Activated CD4-positive, CD25-positive, alpha-beta regulatory T cell treated with anti-CD3 and anti-CD28 coated beads, Interleukin-2, amount 50 U/mL, for 24 hours (primary cell): ENCODE measurements at regions not wholly inside any gene's neighbourhood (a gene's known extent, or its start where the extent isn't known, plus 50 kb on each side); places are given as distances from the start of the nearest gene placed in this dataset.

ENCODE experiments used
- ATAC-seq, 2 donors: fragments of 150-1000 bp; cut with Tn5 transposase; one replicate each; pipeline ENCODE4 v1.10.0; 2021; ENCODE audit warnings: mild to moderate bottlenecking in 1 of 2, moderate library complexity in 1 of 2

GRCh38 chr20:39658662-39659409 is 696.7 kb downstream of the DHX35 start:
- no peak for ATAC-seq

- ATAC-seq: no peak
Measured at GRCh38 chr20:39654171-39654570, 692.0 kb downstream of the DHX35 start.

- ATAC-seq: no peak
Measured at GRCh38 chr20:39651645-39652325, 689.6 kb downstream of the DHX35 start.

- no peak for ATAC-seq
Measured at GRCh38 chr20:39646874-39647413, 684.8 kb downstream of the DHX35 start.

- ATAC-seq: no peak
Measured at GRCh38 chr20:39645131-39645530, 683.0 kb downstream of the DHX35 start.

- ATAC-seq: no peak
Measured at GRCh38 chr20:39643292-39643691, 681.1 kb downstream of the DHX35 start.

GRCh38 chr20:39641423-39641822 is 679.3 kb downstream of the DHX35 start:
- ATAC-seq: no peak

- no peak for ATAC-seq
Measured at GRCh38 chr20:39640147-39640546, 678.0 kb downstream of the DHX35 start.

GRCh38 chr20:39638731-39639130 is 676.6 kb downstream of the DHX35 start:
- ATAC-seq: no peak

- ATAC-seq: no peak
Measured at GRCh38 chr20:39633689-39634088, 671.5 kb downstream of the DHX35 start.

- no peak for ATAC-seq
Measured at GRCh38 chr20:39632757-39633156, 670.6 kb downstream of the DHX35 start.

- no peak for ATAC-seq
Measured at GRCh38 chr20:39632176-39632575, 670.0 kb downstream of the DHX35 start.

- no peak for ATAC-seq
Measured at GRCh38 chr20:39631557-39631956, 669.4 kb downstream of the DHX35 start.

- ATAC-seq: no peak
Measured at GRCh38 chr20:39630215-39630908, 668.2 kb downstream of the DHX35 start.

GRCh38 chr20:39627765-39628164 is 665.6 kb downstream of the DHX35 start:
- no peak for ATAC-seq

- ATAC-seq: no peak
Measured at GRCh38 chr20:39624316-39624715, 662.2 kb downstream of the DHX35 start.

- ATAC-seq: no peak
Measured at GRCh38 chr20:39623584-39624234, 661.6 kb downstream of the DHX35 start.

- no peak for ATAC-seq
Measured at GRCh38 chr20:39619271-39619785, 657.2 kb downstream of the DHX35 start.

- ATAC-seq: no peak
Measured at GRCh38 chr20:39611901-39612300, 649.8 kb downstream of the DHX35 start.

- ATAC-seq: no peak
Measured at GRCh38 chr20:39607141-39607540, 645.0 kb downstream of the DHX35 start.

- no peak for ATAC-seq
Measured at GRCh38 chr20:39605908-39606307, 643.8 kb downstream of the DHX35 start.

GRCh38 chr20:39605361-39605760 is 643.2 kb downstream of the DHX35 start:
- no peak for ATAC-seq

GRCh38 chr20:39603219-39603618 is 641.1 kb downstream of the DHX35 start:
- ATAC-seq: no peak
